GM19452 (cell line): ENCODE measurements at regions not wholly inside any gene's neighbourhood (a gene's known extent, or its start where the extent isn't known, plus 50 kb on each side); places are given as distances from the start of the nearest gene placed in this dataset.
"Not testable (repeated sequence)": the region's sequence is repeated elsewhere in the genome, so short reads cannot be mapped to it uniquely, and the experiment has no call there.

Experiments used
- ATAC-seq: cut with Tn5 transposase; IDR thresholded peaks from one replicate; pipeline ENCODE4 v1.9.1; 2021; ENCODE audit not compliant: unreplicated experiment

GRCh38 chr1:157328120-157328519, 189.9 kb upstream of the ETV3 start:
- not testable (repeated sequence) for ATAC-seq

DNA sequence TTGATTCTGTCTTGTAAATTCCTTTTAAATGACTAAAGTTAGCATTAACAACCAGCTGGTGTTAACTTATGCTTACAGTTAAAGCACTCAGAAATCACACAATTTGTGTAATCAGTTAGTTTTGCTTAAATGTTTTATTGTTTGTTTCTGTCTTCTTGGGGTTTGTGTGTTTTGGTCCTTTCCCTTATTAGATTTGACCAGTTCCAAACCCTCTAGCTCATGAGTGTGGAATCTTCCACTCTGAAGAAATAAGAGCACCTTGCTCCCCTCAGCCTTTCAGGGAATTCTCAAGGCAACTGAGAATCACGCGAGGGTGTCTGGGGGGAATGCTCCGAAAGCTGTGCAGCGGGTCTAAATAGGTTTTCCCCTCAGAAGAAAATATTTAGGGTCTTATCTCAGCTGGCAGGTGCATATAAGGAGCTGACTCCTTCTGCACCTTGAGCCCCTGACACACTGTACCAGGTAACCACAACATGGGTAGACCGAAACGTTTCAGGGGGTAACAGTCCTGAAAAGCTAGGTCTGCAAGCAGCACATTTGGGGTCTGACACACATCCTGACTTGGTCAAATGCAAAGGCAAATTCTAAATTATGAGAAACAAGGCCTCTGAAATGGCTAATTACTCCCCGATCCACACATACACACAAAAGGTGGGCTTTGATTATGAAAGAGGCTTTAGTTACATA, 188.1 kb upstream of the ETV3 start:
- no peak for ATAC-seq

DNA sequence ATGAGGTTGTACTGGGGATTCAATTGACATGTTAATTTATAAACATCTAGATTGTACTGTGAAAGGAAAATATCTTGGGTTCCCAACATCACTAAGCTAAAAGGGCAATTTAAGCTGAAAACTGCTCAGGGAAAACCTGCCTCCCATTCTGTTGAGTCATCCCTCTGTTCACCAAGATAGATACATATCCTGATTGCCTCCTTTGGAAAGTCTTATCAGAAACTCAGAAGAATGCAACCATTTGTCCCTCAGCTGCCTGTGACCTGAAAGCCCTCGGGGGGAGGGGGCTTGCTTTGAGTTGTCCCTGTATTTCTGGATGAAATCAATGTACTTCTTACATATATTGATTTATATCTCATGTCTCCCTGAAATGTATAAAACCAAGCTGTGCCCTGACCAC, 187.0 kb upstream of the ETV3 start:
- no peak for ATAC-seq

- ATAC-seq = not testable (repeated sequence)
Observed at GRCh38 chr1:157321972-157322371, 183.8 kb upstream of the ETV3 start.

- ATAC-seq = no peak
Observed at GRCh38 chr1:157319567-157319966, 181.4 kb upstream of the ETV3 start.

- not testable (repeated sequence) for ATAC-seq
Observed at GRCh38 chr1:157317229-157317628, 179.0 kb upstream of the ETV3 start.

GRCh38 chr1:157315544-157315943, 177.3 kb upstream of the ETV3 start:
- ATAC-seq = no peak

GRCh38 chr1:157314408-157314807, 176.2 kb upstream of the ETV3 start:
- ATAC-seq = no peak

- ATAC-seq = no peak
Observed at GRCh38 chr1:157313240-157313807, 175.1 kb upstream of the ETV3 start.

- no peak for ATAC-seq
Observed at GRCh38 chr1:157312082-157312812, 174.1 kb upstream of the ETV3 start.

GRCh38 chr1:157311730-157312081, 173.5 kb upstream of the ETV3 start:
- ATAC-seq = no peak

- ATAC-seq = not testable (repeated sequence)
Observed at GRCh38 chr1:157310805-157311729, 172.9 kb upstream of the ETV3 start.

DNA sequence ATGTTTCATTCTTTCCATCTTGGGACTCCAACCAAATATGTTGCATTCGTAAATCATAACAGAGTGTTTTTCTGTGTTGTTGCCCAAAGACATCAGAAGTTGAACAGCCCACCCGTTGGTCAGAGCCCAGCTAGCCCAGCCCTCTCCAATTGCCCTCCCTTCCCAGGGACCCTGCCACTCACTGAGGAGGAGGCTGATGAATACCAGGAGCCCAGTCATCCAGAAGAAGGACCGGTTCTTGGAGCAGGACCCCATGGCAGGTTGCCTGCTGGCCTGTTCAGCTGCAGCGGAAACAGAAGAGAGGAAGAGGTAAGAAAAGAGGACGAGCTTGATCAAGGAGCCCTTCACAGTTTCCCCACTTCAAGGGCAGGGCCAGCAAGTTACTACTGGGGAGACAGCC, 172.2 kb upstream of the ETV3 start:
- no peak for ATAC-seq

- peak; percentile 66 for ATAC-seq
Observed at GRCh38 chr1:157307491-157307890, 169.3 kb upstream of the ETV3 start.

DNA sequence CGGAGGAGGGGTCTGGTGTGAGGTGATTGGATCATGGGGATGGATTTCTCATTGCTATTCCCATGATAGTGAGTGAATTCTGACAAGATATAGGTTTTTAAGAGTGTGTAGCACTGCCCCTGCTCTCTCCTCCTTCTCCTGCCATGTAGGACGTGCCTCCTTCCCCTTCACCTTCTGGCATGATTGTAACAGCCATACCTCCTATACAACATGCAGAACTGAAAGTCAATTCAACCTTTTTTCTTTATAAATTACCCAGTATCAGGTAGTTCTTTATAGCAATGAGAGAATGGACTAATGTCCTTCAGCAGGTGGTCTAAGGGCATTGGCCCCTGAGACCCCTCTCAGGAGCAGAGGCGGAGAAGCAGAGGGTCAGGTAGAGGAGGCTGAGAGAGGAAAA, 168.7 kb upstream of the ETV3 start:
- ATAC-seq = no peak

DNA sequence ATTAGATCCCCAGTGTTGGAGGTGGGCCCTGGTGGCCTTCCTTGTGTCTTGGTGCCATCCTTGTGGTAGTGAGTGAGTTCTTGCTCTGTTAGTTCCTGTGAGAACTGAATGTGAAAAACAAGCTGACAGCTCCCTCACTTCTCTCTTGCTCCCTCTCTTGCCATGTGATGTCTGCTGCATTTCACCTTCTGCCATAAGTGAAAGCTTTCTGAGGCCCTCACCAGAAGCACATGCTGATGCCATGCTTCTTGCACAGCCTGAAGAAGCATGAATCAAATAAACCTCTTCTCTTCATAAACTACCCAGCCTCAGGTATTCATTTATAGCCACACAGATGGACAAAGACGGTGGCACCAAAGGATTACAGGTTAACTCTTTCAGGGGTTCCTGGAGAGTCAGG, 166.1 kb upstream of the ETV3 start:
- no peak for ATAC-seq

- no peak for ATAC-seq
Observed at GRCh38 chr1:157302724-157303123, 164.5 kb upstream of the ETV3 start.

DNA sequence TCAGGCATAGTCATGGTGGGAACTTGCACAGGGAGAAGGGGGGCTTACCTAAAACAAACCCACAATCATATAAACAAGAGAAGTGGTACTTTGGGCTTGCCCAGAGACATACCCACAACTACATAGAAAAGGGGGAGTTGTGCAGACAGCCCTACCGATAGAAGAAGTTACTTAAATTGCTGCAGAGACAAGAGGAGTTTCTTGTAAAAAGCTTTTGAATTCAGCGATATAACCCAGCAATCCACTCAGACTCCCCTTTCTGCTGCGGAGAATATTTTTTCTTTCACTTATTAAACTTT, 164.0 kb upstream of the ETV3 start:
- ATAC-seq = no peak

GRCh38 chr1:157301477-157302198, 163.4 kb upstream of the ETV3 start:
- no peak for ATAC-seq

DNA sequence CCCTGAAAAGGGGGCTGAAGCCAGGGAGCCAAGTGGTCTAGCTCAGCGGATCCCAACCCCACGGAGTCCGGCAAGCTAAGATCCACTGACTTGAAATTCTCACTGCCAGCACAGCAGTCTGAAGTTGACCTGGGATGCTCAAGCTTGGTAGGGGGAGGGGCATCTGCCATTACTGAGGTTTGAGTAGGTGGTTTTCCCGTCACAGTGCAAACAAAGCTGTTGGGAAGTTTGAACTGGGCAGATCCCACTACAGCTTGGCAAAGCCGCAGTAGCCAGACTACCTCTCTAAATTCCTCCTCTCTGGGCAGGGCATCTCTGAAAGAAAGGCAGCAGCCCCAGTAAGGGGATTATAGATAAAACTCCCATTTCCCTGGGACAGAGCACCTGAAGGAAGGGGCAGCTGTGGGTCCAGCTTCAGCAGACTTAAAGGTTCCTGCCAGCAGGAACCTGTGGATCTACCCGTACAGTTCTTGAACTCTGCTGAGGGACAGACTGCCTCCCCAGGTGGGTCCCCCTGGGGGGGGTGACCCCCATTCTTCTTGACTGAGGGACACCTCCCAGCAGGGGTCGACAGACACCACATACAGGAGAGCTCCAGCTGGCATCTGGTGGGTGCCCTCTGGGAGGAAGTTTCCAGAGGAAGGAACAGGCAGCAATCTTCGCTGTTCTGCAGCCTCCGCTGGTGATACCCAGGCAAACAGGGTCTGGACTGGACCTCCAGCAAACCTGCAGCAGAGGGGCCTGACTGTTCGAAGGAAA, 156.4 kb upstream of the ETV3 start:
- not testable (repeated sequence) for ATAC-seq
